MM.1S (cell line): ENCODE measurements at regions not wholly inside any gene's neighbourhood (a gene's known extent, or its start where the extent isn't known, plus 50 kb on each side); places are given as distances from the start of the nearest gene placed in this dataset.

ENCODE experiments used
- EZH2 ChIP-seq: fragments of 300-600 bp; sonication (generic); optimal IDR thresholded peaks from 2 replicates; pipeline ENCODE3; 2017; ENCODE audit warnings: low read depth, mild to moderate bottlenecking, antibody characterized with exemption, low read length, mixed read lengths
- EZH2phosphoT487 ChIP-seq: fragments of 300-600 bp; sonication (generic); IDR thresholded peaks from 2 replicates; pipeline ENCODE4 v1.6.1; 2018; ENCODE audit warnings: antibody characterized with exemption, low read length
- TF ChIP-seq, protein P1 (sequence below): fragments of 300-600 bp; sonication (generic); IDR thresholded peaks from 2 replicates; pipeline ENCODE4 v1.5.1; 2016; ENCODE audit warnings: antibody characterized with exemption, low read length, mixed read lengths

DNA sequence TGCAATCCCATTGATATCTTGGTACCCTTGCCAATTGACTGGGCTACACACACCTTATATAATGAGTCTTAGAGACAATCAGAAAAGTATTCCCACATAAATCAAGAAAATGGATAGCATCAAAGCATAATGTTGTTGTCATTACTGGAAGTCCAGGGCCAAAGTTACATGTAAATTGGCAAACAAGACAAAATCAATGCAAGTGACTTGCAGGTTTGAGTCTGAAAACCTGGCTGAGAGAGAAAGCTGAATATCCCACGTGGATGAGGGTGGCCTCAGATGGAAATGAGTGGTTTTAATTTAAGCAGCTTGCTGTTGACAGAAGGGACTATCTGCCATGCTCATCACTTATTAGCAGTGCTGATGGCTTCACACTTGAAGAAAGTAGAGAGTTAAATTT, 324.0 kb upstream of the MON1B start:
- TF ChIP-seq, protein P1, sequence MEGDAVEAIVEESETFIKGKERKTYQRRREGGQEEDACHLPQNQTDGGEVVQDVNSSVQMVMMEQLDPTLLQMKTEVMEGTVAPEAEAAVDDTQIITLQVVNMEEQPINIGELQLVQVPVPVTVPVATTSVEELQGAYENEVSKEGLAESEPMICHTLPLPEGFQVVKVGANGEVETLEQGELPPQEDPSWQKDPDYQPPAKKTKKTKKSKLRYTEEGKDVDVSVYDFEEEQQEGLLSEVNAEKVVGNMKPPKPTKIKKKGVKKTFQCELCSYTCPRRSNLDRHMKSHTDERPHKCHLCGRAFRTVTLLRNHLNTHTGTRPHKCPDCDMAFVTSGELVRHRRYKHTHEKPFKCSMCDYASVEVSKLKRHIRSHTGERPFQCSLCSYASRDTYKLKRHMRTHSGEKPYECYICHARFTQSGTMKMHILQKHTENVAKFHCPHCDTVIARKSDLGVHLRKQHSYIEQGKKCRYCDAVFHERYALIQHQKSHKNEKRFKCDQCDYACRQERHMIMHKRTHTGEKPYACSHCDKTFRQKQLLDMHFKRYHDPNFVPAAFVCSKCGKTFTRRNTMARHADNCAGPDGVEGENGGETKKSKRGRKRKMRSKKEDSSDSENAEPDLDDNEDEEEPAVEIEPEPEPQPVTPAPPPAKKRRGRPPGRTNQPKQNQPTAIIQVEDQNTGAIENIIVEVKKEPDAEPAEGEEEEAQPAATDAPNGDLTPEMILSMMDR = no peak
- TF ChIP-seq EZH2phosphoT487 (no peak), EZH2 (no peak)
